Panc1 (cell line): ENCODE measurements at regions not wholly inside any gene's neighbourhood (a gene's known extent, or its start where the extent isn't known, plus 50 kb on each side); places are given as distances from the start of the nearest gene placed in this dataset.
A peak's percentile ranks its signal among the peaks of the same experiment; 100 is the strongest.

Experiments
- ATAC-seq: fragments of 200-7000 bp; cut with Tn5 transposase; 2 replicates; pipeline ENCODE4 v1.9.1; 2020; ENCODE audit warnings: mild to moderate bottlenecking, moderate library complexity
- BruUV-seq: library from RNA; stranded (reverse); fragments of 400-500 nt; replicated peaks from 2 replicates; lab custom pipeline; 2021; lab: Mats Ljungman, UMichigan
- CTCF ChIA-PET: fragments of 300-600 bp; sonication (Branson Sonifier 250); formaldehyde crosslinking; loops from one replicate; lab custom pipeline; 2022; ENCODE audit warnings: antibody characterized with exemption; lab: Charles Lee
- POLR2A ChIA-PET: fragments of 300-600 bp; sonication (Branson Sonifier 250); formaldehyde crosslinking; loops from one replicate; lab custom pipeline; 2022; ENCODE audit warnings: antibody characterized with exemption; lab: Charles Lee
- DNase-seq: peaks from one replicate; pipeline ENCODE4 v3.0.0-alpha.2; 2010; ENCODE audit warnings: low read depth, low spot score
- H3K27ac ChIP-seq: 2 replicates; pipeline ENCODE4 v1.5.1; 2011; ENCODE audit warnings: mild to moderate bottlenecking, low read length, inconsistent platforms
- H3K27me3 ChIP-seq: fragments of 200-500 bp; sonication (Bioruptor generic); 2 replicates; pipeline ENCODE4 v1.6.0; 2014; ENCODE audit warnings: low read length, inconsistent platforms; ENCODE audit not compliant: control insufficient read depth, insufficient read depth
- H3K36me3 ChIP-seq: fragments of 200-500 bp; sonication (Bioruptor generic); 2 replicates; pipeline ENCODE4 v1.5.1; 2014; ENCODE audit warnings: inconsistent platforms, mild to moderate bottlenecking, low read length, moderate library complexity; ENCODE audit not compliant: control insufficient read depth, insufficient read depth
- H3K4me1 ChIP-seq: 2 replicates; pipeline ENCODE4 v1.5.1; 2011; ENCODE audit warnings: inconsistent platforms, mild to moderate bottlenecking, low read length, moderate library complexity; ENCODE audit not compliant: control insufficient read depth, insufficient read depth
- H3K4me3 ChIP-seq, 2 experiments: 2 replicates each; pipeline ENCODE4 v1.5.1; 2011 to 2012; ENCODE audit warnings: low read depth in 2 of 2, low read length in 2 of 2, mild to moderate bottlenecking in 2 of 2, inconsistent platforms in 1 of 2, moderate library complexity in 1 of 2
- H3K9me3 ChIP-seq: fragments of 200-500 bp; sonication (Bioruptor generic); 2 replicates; pipeline ENCODE4 v1.5.1; 2014; ENCODE audit warnings: low read depth, mild to moderate bottlenecking, inconsistent platforms, low read length, moderate library complexity; ENCODE audit not compliant: control insufficient read depth, insufficient read depth
- POLR2AphosphoS5 ChIP-seq: IDR thresholded peaks from 2 replicates; pipeline ENCODE4 v1.6.1; 2012; ENCODE audit warnings: mild to moderate bottlenecking, low read depth, low read length, moderate library complexity
- REST ChIP-seq, 2 experiments: IDR thresholded peaks; 2 replicates each; pipeline ENCODE4 v1.6.1; 2011 to 2012; ENCODE audit warnings: low read depth in 2 of 2, control low read depth in 1 of 2, low read length in 1 of 2, mild to moderate bottlenecking in 1 of 2, moderate library complexity in 1 of 2; ENCODE audit not compliant: insufficient read depth in 1 of 2
- SIN3A ChIP-seq: IDR thresholded peaks from 2 replicates; pipeline ENCODE4 v1.6.1; 2012; ENCODE audit warnings: low read depth, mild to moderate bottlenecking, low read length, moderate library complexity, borderline replicate concordance; ENCODE audit not compliant: insufficient read depth
- TCF7L2 ChIP-seq: IDR thresholded peaks from 2 replicates; pipeline ENCODE4 v1.6.1; 2011; ENCODE audit warnings: mild to moderate bottlenecking, low read depth, low read length, inconsistent platforms
- in situ Hi-C: cut with HindIII; loops from 2 replicates; pipeline ENCODE4 v1.10.0; 2016; ENCODE audit warnings: low sequenced_read_pairs, low pct_unique_long_range_greater_than_20kb
- intact Hi-C: fragments of 100-400 bp; cut with micrococcal nuclease; formaldehyde crosslinking; loops from one replicate; pipeline ENCODE4 v1.10.0; 2022; ENCODE audit not compliant: unreplicated experiment
- TF ChIP-seq, protein P1 (sequence below): fragments of 450-650 bp; IDR thresholded peaks from 2 replicates; pipeline ENCODE4 v1.5.1; 2017; ENCODE audit warnings: mild to moderate bottlenecking

- in situ Hi-C loops (no loop called here), intact Hi-C loops (no loop called here)
- H3K27me3 ChIP-seq, result no peaks in the 10 kb centered on the region
- H3K4me3 ChIP-seq, result no peak overlapping the region
- H3K36me3 ChIP-seq, result no peaks in the 10 kb centered on the region
- ChIA-PET POLR2A (no interaction called here), CTCF (interaction anchor here (0.7 kb wide), 1 partner anchor 39 kb away, joined by 3 read pairs; no protein-coding TSS in a partner anchor)
- DNase-seq, result no peak
- H3K27ac ChIP-seq, result peak overlapping the region; percentile 7; the same call in 1 of the 2 replicates
- TF ChIP-seq REST (IDR thresholded peaks at IDR 0.05; ENCODE audit: insufficient read depth in 1 of 2, low read depth in 2 of 2, low read length in 1 of 2) (no peak), POLR2AphosphoS5 (no peak), TCF7L2 (no peak), SIN3A (no peak)
- TF ChIP-seq, protein P1, sequence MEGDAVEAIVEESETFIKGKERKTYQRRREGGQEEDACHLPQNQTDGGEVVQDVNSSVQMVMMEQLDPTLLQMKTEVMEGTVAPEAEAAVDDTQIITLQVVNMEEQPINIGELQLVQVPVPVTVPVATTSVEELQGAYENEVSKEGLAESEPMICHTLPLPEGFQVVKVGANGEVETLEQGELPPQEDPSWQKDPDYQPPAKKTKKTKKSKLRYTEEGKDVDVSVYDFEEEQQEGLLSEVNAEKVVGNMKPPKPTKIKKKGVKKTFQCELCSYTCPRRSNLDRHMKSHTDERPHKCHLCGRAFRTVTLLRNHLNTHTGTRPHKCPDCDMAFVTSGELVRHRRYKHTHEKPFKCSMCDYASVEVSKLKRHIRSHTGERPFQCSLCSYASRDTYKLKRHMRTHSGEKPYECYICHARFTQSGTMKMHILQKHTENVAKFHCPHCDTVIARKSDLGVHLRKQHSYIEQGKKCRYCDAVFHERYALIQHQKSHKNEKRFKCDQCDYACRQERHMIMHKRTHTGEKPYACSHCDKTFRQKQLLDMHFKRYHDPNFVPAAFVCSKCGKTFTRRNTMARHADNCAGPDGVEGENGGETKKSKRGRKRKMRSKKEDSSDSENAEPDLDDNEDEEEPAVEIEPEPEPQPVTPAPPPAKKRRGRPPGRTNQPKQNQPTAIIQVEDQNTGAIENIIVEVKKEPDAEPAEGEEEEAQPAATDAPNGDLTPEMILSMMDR, result no peak
- H3K9me3 ChIP-seq, result no peaks in the 10 kb centered on the region
- ATAC-seq, result no peak
- no TSS peak for BruUV-seq
- no peaks in the 10 kb centered on the region for H3K4me1 ChIP-seq
Observed at GRCh38 chr13:50131920-50132903, 117.0 kb downstream of the KCNRG start.

DNA sequence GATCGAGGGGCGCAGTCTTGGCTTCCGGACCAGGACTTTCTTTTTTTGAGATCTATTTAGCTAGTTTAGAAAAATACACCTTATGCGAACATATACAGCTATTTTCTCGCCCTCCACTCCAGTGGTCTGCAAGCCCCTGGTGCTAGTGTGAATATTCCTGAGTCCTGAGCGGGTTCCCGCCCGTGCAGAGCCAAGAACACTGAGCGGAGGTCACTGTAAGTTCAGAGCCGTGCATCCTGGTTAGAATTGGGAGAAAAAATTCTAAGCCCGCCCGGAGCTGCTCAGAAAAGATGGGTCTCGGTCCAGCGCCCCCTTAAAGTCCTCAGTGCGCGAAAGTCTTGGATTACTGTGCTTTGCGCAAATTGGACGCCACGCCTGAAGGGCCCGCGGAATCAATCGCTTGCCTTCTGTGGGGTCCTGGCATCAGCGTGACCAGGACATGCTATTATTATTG is 117.7 kb downstream of the KCNRG start:
- Histone ChIP-seq H3K27me3 (no peaks in the 10 kb centered on the region), H3K9me3 (no peaks in the 10 kb centered on the region), H3K36me3 (no peaks in the 10 kb centered on the region), H3K4me3 (no peak overlapping the region), H3K27ac (no peak overlapping the region), H3K4me1 (no peaks in the 10 kb centered on the region)
- TF ChIP-seq SIN3A (no peak), REST (IDR thresholded peaks at IDR 0.05; ENCODE audit: insufficient read depth in 1 of 2, low read depth in 2 of 2, low read length in 1 of 2) (no peak), POLR2AphosphoS5 (no peak), TCF7L2 (no peak)
- TF ChIP-seq, protein P1, result no peak
- intact Hi-C loops, result no loop called here
- BruUV-seq, result no TSS peak
- ChIA-PET CTCF (no interaction called here), POLR2A (no interaction called here)
- ATAC-seq, result no peak
- in situ Hi-C loops, result no loop called here
- DNase-seq, result no peak
